ENCODE measurements at regions not wholly inside any gene's neighbourhood (a gene's known extent, or its start where the extent isn't known, plus 50 kb on each side); places are given as distances from the start of the nearest gene placed in this dataset.

DNA sequence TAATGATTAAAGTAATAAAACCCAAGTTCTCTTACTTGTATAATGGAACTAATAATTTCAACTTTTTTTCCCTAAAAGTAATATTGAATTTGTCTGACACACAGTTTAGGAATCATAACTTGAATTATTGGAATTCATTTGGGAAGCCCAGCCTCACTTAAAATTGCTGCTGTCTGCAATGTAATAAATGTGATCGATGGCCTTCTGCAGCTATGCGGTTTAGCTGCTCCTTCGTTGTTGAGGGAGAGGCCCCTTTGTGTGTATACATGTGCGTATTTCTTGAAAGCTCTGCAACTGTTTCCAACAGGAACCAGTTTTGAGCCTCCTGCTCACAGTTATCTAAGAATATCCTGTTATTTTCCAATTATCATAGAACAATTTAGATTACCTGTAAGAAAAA is 152.5 kb downstream of the AKR1D1 start:
- no peaks in the 10 kb centered on the region for H3K79me1 ChIP-seq (ENCODE audit: low read depth in 1 of 2, low read length in 2 of 2)
- H2BK15ac ChIP-seq (ENCODE audit: low read depth, low read length), result no peak overlapping the region
- in situ Hi-C loops (cut with MboI; ENCODE audit: low sequenced_read_pairs), result no loop called here
- no peak overlapping the region for H3K4me3 ChIP-seq (ENCODE audit: insufficient read depth, low read depth, low read length)
- no peak overlapping the region for H4K91ac ChIP-seq (ENCODE audit: insufficient read depth, low read depth, low read length)
- no peak overlapping the region for H3K14ac ChIP-seq (replicated peaks; ENCODE audit: low read depth, low read length)
- H2AFZ ChIP-seq (replicated peaks; ENCODE audit: low read length, poor library complexity), result no peak overlapping the region
- no CpG with 5 or more reads among the region's 4 CpGs for WGBS, 2 experiments (ENCODE audit: extremely low coverage in 2 of 2, insufficient read length in 1 of 2)
- dilution Hi-C loops (cut with HindIII; ENCODE audit: low sequenced_read_pairs, unreplicated experiment), result no loop called here
- peaks cover 18% of the 10 kb centered on the region for H3K9me3 ChIP-seq (ENCODE audit: control insufficient read depth, insufficient read depth, low read length)
- no peaks in the 10 kb centered on the region for H3K27me3 ChIP-seq (ENCODE audit: control insufficient read depth, insufficient read depth, low read length)
- no peak overlapping the region for H3K4me2 ChIP-seq (ENCODE audit: low read depth, low read length)
- intact Hi-C loops (cut with micrococcal nuclease), result no loop called here
- BruUV-seq (replicated peaks), result no TSS peak
- no peak for TF ChIP-seq SMC3 (IDR thresholded peaks at IDR 0.05; ENCODE audit: low read depth, low read length)
- TF ChIP-seq POLR2A (IDR thresholded peaks at IDR 0.05; ENCODE audit: low read depth, low read length), result no peak
- no peak for TF ChIP-seq MXI1 (IDR thresholded peaks at IDR 0.05; ENCODE audit: borderline replicate concordance, low read depth, low read length)
- TF ChIP-seq, protein P1, sequence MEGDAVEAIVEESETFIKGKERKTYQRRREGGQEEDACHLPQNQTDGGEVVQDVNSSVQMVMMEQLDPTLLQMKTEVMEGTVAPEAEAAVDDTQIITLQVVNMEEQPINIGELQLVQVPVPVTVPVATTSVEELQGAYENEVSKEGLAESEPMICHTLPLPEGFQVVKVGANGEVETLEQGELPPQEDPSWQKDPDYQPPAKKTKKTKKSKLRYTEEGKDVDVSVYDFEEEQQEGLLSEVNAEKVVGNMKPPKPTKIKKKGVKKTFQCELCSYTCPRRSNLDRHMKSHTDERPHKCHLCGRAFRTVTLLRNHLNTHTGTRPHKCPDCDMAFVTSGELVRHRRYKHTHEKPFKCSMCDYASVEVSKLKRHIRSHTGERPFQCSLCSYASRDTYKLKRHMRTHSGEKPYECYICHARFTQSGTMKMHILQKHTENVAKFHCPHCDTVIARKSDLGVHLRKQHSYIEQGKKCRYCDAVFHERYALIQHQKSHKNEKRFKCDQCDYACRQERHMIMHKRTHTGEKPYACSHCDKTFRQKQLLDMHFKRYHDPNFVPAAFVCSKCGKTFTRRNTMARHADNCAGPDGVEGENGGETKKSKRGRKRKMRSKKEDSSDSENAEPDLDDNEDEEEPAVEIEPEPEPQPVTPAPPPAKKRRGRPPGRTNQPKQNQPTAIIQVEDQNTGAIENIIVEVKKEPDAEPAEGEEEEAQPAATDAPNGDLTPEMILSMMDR (conservative IDR thresholded peaks at IDR 0.05; ENCODE audit: low read depth, low read length), result no peak
- TF ChIP-seq RFX5 (IDR thresholded peaks at IDR 0.05; ENCODE audit: low read depth, low read length), result no peak
- TF ChIP-seq MAZ (IDR thresholded peaks at IDR 0.05; ENCODE audit: borderline replicate concordance, low read depth, low read length), result no peak
- no peak for TF ChIP-seq BHLHE40 (IDR thresholded peaks at IDR 0.05; ENCODE audit: low read depth, low read length)
- TF ChIP-seq CHD1 (IDR thresholded peaks at IDR 0.05; ENCODE audit: low read depth, low read length), result no peak
- TF ChIP-seq MAFK (IDR thresholded peaks at IDR 0.05; ENCODE audit: low read depth, low read length), result no peak
- TF ChIP-seq RAD21 (IDR thresholded peaks at IDR 0.05; ENCODE audit: low read length), result no peak
- no peak overlapping the region for H3K56ac ChIP-seq (ENCODE audit: extremely low read depth, insufficient read depth, low read length)
- no peak overlapping the region for H3K27ac ChIP-seq (ENCODE audit: insufficient read depth, low read length)
- no peak overlapping the region for H2BK120ac ChIP-seq (ENCODE audit: low read depth, low read length)
- no peaks in the 10 kb centered on the region for H3K9me1 ChIP-seq (ENCODE audit: insufficient read depth, low read length)
- no peaks in the 10 kb centered on the region for H3K36me3 ChIP-seq (ENCODE audit: control insufficient read depth, insufficient read depth, low read length)
- no peak overlapping the region for H4K8ac ChIP-seq (ENCODE audit: low read depth in 2 of 2, low read length in 2 of 2)
- no peaks in the 10 kb centered on the region for H4K20me1 ChIP-seq (ENCODE audit: insufficient read depth, low read length)
- H3K23ac ChIP-seq (ENCODE audit: low read depth, low read length), result no peak overlapping the region
- H3K18ac ChIP-seq (ENCODE audit: low read depth, low read length), result no peak overlapping the region
- POLR2A ChIA-PET (ENCODE audit: unreplicated experiment), result no interaction called here
- no peak overlapping the region for H3K4ac ChIP-seq (ENCODE audit: low read depth, low read length)
- ATAC-seq (ENCODE audit: low read depth), result no peak
- no peak overlapping the region for H2BK5ac ChIP-seq (ENCODE audit: low read depth, low read length, poor library complexity, severe bottlenecking)
- no peak overlapping the region for H2AK5ac ChIP-seq (ENCODE audit: low read depth, low read length)
- no peak overlapping the region for H4K5ac ChIP-seq (ENCODE audit: low read depth, low read length)
- H2AK9ac ChIP-seq (replicated peaks; ENCODE audit: low read depth, low read length, poor library complexity), result no peak overlapping the region
- CTCF ChIA-PET, result no interaction called here
- H2BK20ac ChIP-seq (ENCODE audit: low read depth, low read length), result no peak overlapping the region
- DNase-seq, result no peak
- H3K4me1 ChIP-seq (ENCODE audit: control insufficient read depth, insufficient read depth, low read length), result no peaks in the 10 kb centered on the region
- no peak overlapping the region for H3K9ac ChIP-seq (ENCODE audit: low read depth, low read length)

Data from IMR-90 (cell line).